Fibroblast of villous mesenchyme (primary cell): ENCODE measurements at regions not wholly inside any gene's neighbourhood (a gene's known extent, or its start where the extent isn't known, plus 50 kb on each side); places are given as distances from the start of the nearest gene placed in this dataset.

Experiments used
- DNase-seq: peaks from one replicate; pipeline ENCODE4 v3.0.0-alpha.2; 2010; ENCODE audit warnings: low read depth
- H3K4me3 ChIP-seq: 2 replicates; pipeline ENCODE4 v1.5.1; 2011; ENCODE audit warnings: low read depth, mild to moderate bottlenecking, low read length
- TF ChIP-seq, protein P1 (sequence below): IDR thresholded peaks from 2 replicates; pipeline ENCODE4 v1.5.1; 2012; ENCODE audit warnings: low read depth, mild to moderate bottlenecking, low read length; ENCODE audit not compliant: insufficient read depth

DNA sequence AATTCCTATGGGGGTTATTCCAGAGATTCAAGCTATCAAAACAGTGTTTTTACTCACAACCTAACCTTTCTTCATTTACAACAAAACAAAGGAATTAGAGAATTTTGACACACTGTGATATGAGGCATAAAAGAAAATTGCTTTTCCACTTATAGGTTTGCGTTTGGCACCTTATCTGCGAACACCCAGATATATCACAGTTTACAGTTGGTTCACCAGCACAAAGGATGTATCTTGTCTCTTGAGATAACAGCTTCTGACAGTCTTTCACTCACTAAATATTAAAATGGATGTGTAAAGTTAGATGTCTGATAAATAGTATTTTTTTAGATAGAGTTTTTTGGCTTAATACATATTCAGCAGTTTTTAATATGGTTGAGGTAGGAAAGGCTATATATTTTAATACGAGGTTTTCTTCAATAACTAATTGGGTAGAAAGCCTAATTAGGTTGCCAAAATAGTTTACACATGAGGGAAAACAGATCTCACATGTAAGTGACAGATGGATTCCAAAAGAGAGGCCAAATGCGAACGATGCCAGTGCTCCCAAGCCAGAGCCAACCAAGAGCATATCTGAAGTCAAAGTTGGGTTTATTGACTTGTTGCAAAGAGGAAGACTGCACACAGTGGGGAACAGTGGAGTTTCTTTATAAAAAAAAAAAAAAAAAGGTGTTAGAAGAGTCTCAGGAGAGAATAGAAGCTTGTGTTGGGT is 1495.2 kb downstream of the MAT2B start:
- DNase-seq, result no peak
- H3K4me3 ChIP-seq, result no peak overlapping the region
- TF ChIP-seq, protein P1, sequence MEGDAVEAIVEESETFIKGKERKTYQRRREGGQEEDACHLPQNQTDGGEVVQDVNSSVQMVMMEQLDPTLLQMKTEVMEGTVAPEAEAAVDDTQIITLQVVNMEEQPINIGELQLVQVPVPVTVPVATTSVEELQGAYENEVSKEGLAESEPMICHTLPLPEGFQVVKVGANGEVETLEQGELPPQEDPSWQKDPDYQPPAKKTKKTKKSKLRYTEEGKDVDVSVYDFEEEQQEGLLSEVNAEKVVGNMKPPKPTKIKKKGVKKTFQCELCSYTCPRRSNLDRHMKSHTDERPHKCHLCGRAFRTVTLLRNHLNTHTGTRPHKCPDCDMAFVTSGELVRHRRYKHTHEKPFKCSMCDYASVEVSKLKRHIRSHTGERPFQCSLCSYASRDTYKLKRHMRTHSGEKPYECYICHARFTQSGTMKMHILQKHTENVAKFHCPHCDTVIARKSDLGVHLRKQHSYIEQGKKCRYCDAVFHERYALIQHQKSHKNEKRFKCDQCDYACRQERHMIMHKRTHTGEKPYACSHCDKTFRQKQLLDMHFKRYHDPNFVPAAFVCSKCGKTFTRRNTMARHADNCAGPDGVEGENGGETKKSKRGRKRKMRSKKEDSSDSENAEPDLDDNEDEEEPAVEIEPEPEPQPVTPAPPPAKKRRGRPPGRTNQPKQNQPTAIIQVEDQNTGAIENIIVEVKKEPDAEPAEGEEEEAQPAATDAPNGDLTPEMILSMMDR, result no peak

DNA sequence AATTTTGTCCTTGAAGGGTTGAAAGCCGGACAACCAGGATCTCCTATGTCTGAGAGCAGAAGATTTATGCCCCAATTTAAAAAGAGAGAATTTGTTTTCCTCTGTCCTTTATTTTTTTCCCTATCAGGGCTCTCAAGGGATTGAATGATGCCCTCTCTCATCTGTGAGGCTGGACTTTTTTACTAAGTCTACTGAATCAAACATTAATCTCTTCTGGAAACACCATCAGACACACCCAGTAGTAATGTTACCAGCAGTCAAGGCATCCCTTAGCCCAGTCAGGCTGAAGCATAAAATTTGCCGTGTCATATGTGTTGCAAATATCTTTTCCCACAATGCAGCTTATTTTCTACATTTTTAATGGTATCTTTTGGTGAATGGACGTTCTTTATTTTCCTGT is 1497.9 kb downstream of the MAT2B start:
- H3K4me3 ChIP-seq, result no peak overlapping the region
- TF ChIP-seq, protein P1, result no peak
- no peak for DNase-seq

DNA sequence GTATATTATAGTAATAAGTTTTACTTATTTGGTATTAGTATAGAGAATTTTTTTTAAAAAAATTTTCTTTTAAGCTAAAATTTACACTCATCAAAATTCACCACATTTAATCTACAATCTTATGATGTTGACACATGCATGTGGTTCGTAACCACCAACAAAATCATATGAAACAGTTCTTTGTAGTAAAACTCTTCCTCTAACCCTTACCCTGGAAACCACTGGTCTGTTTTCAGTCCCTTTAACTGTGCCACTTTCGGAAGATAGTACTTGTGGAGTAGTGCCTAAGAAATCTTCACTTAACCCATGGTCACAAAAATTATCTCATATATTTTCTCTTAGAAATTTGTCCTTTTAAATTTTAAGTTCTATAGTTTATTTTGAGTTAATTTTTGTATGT is 1498.8 kb downstream of the MAT2B start:
- TF ChIP-seq, protein P1, result no peak
- no peak overlapping the region for H3K4me3 ChIP-seq
- no peak for DNase-seq

DNA sequence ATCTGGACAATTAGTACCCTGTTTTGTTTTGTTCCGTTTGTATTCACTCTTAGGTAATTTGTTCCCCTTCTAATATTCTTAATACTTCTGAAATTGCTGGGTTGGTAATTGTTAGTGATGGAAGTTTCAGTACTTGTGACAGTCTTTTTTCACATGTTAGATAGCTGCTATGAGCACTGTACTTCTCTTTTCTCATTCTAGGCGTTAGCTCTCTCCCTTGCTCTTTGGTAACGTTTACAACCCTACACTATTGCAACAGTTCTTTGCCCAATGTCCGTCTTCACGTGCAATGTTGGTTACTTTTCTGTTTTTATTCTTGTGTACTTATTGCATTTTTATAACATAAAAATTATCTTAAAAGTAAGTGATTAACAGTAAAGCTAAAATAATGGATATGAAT is 1509.0 kb downstream of the MAT2B start:
- TF ChIP-seq, protein P1, result no peak
- no peak for DNase-seq
- H3K4me3 ChIP-seq, result no peak overlapping the region

DNA sequence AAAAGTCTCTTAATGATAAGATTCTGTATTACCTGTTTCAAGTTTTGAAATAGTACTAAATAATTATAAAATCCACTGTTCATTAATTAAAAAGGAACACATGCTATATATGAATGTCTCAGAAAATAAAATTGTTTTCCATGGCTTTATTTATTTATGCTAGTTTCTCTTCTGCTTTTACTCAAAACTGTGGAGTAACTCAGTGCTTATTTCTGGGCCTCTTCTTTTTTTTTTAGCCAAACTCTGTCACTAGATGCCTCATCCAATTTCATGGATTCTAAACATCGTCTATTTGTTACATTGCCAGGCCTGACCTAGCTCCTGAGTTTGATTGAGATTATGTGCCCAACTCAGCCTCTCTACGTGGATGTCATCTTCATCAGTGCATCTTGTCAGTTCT is 1509.7 kb downstream of the MAT2B start:
- H3K4me3 ChIP-seq, result no peak overlapping the region
- DNase-seq, result no peak
- TF ChIP-seq, protein P1, result no peak

DNA sequence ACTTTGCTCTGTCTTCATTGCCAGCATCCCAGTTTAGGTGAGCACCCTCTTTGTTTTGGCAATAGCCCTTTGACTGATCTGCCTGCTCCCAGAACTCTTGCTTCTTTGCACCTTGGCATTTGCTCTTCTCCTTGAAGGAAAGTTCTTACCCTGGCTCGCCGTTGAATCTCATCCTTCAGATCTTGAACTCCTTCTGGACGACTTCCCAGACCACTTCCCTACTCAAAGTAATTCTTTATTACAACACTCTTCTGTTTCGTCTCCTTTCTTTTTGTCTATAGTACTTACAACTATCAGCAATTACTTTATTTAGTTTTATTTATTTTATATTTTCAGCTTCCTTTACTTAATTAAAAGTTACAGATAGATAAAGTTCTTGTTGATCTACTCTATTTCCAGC is 1510.1 kb downstream of the MAT2B start:
- no peak for DNase-seq
- TF ChIP-seq, protein P1, result no peak
- no peak overlapping the region for H3K4me3 ChIP-seq

DNA sequence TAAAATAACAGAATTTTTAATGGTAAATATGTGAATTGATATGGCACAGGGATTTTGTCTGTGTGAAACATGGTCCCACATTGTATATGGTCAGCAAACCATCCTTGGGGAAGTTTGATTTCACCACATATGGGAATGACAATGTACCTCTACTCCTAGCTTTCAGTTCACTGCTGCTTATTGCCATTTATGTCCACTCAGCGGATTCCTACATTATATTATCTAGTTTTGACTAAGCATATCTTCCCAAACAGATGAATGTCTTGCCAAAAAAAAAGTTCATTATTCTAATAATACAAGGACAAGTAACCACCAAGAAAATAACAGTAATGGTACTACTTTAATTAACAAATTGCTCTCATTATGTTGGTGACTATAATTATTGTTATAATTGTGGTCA is 1521.6 kb downstream of the MAT2B start:
- TF ChIP-seq, protein P1, result no peak
- H3K4me3 ChIP-seq, result no peak overlapping the region
- no peak for DNase-seq
